ENCODE measurements at regions not wholly inside any gene's neighbourhood (a gene's known extent, or its start where the extent isn't known, plus 50 kb on each side); places are given as distances from the start of the nearest gene placed in this dataset.
A peak's percentile ranks its signal among the peaks of the same experiment; 100 is the strongest.

DNA sequence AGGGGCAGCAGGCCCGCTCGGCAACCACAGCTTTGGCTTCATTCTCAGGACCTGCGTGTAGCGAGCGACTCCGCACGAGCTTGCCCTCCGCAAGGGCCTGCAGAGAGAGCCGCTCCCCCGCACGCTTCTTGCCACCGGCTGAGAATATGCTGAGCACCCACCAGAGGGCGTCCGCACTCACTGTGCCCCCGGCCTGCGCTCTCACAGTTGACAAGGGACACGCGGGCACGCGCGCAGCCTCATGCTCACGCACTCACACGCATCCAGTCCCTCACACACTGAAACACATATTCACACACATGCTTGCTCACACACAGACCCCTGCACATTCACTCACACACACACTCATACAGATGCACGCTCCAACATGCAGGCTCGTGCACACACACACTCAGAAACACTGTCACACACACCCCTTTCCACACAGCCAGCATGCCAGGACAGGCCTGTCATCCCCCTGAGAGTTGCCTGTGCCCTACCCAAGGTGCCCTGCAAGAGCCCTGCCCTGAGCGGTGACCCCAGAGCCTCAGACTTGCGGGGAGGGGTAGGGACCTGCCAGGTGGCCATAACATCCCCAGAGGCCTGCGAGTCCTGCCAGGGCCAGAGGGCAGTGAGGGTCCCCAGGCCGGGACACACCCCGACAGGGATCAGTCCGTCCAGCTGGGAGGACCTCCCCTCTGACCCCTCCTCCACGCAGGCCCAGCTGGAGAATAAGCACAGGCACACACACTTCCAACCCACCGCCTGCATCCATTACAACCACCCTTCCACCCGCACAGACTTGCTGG lies 174.1 kb downstream of the BMP7 start:
- Histone ChIP-seq H3K4me3 (ENCODE audit: low read depth, low read length) (no peak overlapping the region), H3K4me1 (no peaks in the 10 kb centered on the region), H3K9me3 (no peaks in the 10 kb centered on the region), H3K27me3 (no peaks in the 10 kb centered on the region), H3K36me3 (no peaks in the 10 kb centered on the region)
- DNase-seq: peak; percentile 71
- TF ChIP-seq, protein P1, sequence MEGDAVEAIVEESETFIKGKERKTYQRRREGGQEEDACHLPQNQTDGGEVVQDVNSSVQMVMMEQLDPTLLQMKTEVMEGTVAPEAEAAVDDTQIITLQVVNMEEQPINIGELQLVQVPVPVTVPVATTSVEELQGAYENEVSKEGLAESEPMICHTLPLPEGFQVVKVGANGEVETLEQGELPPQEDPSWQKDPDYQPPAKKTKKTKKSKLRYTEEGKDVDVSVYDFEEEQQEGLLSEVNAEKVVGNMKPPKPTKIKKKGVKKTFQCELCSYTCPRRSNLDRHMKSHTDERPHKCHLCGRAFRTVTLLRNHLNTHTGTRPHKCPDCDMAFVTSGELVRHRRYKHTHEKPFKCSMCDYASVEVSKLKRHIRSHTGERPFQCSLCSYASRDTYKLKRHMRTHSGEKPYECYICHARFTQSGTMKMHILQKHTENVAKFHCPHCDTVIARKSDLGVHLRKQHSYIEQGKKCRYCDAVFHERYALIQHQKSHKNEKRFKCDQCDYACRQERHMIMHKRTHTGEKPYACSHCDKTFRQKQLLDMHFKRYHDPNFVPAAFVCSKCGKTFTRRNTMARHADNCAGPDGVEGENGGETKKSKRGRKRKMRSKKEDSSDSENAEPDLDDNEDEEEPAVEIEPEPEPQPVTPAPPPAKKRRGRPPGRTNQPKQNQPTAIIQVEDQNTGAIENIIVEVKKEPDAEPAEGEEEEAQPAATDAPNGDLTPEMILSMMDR (IDR thresholded peaks at IDR 0.05; ENCODE audit: low read depth, low read length): peak; percentile 74

DNA sequence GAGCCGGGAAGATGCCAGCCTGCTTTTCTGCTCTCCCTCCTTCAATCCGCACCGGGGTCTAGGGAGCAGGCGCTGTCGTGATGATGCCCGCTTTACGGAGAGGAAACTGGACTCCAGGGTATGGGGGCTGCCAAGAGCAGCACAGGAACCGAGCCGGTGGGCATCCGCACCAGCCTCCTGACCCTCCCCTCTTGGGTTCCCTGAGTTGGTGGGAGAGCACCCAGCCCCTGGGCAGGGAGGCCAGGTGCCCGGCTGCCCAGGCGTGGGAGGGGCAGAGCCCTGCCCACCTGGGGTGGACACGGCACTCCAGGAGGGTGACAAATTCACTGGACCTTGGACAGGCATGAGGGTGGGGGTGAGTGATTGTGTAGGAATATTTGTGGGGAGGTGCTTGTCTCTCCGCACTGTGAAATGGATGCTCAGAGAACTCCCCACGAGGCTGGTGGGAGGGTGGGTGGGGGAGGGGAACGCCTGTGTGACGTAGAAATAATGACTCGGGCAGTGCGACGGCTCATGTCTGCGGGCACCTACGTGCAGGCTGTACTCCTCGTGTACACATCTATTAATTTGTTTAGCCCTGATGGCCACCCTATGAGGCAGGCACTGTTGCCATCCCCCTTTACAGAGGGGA lies 173.4 kb downstream of the BMP7 start:
- Histone ChIP-seq H3K4me3 (ENCODE audit: low read depth, low read length) (no peak overlapping the region), H3K9me3 (no peaks in the 10 kb centered on the region), H3K27me3 (no peaks in the 10 kb centered on the region), H3K36me3 (no peaks in the 10 kb centered on the region), H3K4me1 (no peaks in the 10 kb centered on the region)
- DNase-seq: no peak
- TF ChIP-seq, protein P1 (IDR thresholded peaks at IDR 0.05; ENCODE audit: low read depth, low read length): no peak

DNA sequence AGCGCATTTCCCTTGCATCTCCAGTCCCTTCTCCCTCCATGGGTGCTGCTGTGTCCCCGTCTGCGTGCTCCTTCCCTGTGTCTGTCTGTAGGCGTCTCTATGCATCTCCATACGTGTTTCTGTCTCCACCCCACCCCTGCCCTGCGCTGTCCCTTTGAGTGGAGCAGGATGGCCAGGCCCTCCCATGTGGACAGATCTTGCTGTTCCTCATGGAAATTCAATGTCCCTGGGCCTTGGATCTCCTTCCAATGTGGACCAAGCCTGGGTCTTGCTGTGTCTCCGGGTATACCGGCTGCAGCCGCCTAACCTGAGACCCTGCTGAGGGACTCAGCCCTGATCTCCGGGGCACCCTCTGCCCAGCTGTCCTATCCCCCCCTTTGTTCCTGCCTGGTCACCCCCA lies 172.7 kb downstream of the BMP7 start:
- Histone ChIP-seq H3K9me3 (no peaks in the 10 kb centered on the region), H3K4me1 (no peaks in the 10 kb centered on the region), H3K36me3 (no peaks in the 10 kb centered on the region), H3K27me3 (no peaks in the 10 kb centered on the region; the same call in 1 of the 2 replicates), H3K4me3 (ENCODE audit: low read depth, low read length) (no peak overlapping the region)
- DNase-seq: no peak
- TF ChIP-seq, protein P1 (IDR thresholded peaks at IDR 0.05; ENCODE audit: low read depth, low read length): no peak

DNA sequence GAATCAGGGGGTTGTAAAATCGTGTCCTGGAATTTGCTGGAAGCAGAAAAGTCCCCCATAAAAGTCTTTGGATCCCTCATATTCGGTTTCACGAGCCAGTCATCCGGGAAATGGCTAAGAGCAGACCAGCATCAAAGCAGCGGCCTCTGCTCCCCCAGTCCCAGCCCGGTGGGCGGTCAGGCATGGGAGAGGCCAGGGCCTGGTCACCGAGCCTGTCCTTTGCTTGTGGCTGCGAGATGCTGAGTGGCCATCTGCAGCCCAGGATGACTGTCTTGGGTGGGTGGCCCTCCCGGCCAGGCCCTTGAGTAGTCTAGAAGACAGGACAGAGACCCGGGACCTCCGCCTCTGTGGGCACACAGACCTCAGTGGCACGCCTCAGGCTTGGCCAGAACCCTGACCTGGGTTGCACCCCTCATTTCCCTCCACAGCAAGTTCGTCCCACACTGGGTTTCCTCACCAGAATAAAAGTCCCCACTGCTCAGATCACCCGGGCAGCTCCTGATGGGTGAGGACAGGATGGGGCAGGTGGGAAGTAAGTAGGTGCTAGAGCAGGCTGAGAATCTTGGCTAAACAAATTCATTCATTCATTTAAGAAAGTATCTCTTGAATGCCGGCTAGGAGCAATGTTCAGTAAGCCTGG lies 172.1 kb downstream of the BMP7 start:
- no peak for DNase-seq
- no peaks in the 10 kb centered on the region for H3K36me3 ChIP-seq
- no peaks in the 10 kb centered on the region for H3K4me1 ChIP-seq
- H3K4me3 ChIP-seq (ENCODE audit: low read depth, low read length): no peak overlapping the region
- H3K9me3 ChIP-seq: no peaks in the 10 kb centered on the region
- TF ChIP-seq, protein P1 (IDR thresholded peaks at IDR 0.05; ENCODE audit: low read depth, low read length): no peak
- H3K27me3 ChIP-seq: no peaks in the 10 kb centered on the region; the same call in 1 of the 2 replicates

DNA sequence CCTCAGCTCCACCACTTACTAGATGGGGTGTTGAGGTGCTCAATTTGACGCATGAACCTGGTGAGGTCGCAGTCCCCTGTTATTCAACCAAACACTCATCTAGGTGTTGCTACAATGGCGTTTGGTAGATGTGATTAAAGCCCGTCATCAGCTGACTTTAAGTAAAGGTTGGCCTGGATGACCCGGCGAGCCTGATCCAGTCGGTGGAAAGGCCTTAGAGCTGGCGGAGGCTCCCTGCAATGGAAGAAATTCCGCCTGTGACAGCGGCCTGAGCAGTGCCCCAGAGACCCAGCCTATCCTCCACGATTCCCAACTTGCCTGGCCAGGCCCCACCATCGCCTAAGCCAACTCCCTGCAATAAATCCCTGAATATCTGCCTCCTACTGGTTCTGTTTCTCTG lies 171.4 kb downstream of the BMP7 start:
- no peaks in the 10 kb centered on the region for H3K9me3 ChIP-seq
- H3K36me3 ChIP-seq: no peaks in the 10 kb centered on the region
- TF ChIP-seq, protein P1 (IDR thresholded peaks at IDR 0.05; ENCODE audit: low read depth, low read length): no peak
- DNase-seq: no peak
- no peaks in the 10 kb centered on the region for H3K4me1 ChIP-seq
- H3K27me3 ChIP-seq: no peaks in the 10 kb centered on the region; the same call in 1 of the 2 replicates
- H3K4me3 ChIP-seq (ENCODE audit: low read depth, low read length): no peak overlapping the region

Measured in BE2C (cell line).